ENCODE measurements at regions not wholly inside any gene's neighbourhood (a gene's known extent, or its start where the extent isn't known, plus 50 kb on each side); places are given as distances from the start of the nearest gene placed in this dataset.
"Not testable (repeated sequence)": the region's sequence is repeated elsewhere in the genome, so short reads cannot be mapped to it uniquely, and the experiment has no call there.

GRCh38 chr3:106328224-106328623, 459.4 kb upstream of the CBLB start:
- DNase-seq: no peak

GRCh38 chr3:106329521-106329920, 460.7 kb upstream of the CBLB start:
- DNase-seq: no peak

- no peak for DNase-seq
These were observed 462.8 kb upstream of the CBLB start for GRCh38 chr3:106331636-106332035.

- DNase-seq: no peak
These were observed 463.3 kb upstream of the CBLB start for GRCh38 chr3:106332129-106332528.

- DNase-seq: peak; percentile 62 to 77
These were observed 464.1 kb upstream of the CBLB start for GRCh38 chr3:106332884-106333283.

- DNase-seq: peak; percentile 55 to 67
These were observed 465.3 kb upstream of the CBLB start for GRCh38 chr3:106333911-106334618.

GRCh38 chr3:106336619-106337018, 467.8 kb upstream of the CBLB start:
- no peak for DNase-seq

GRCh38 chr3:106337116-106337515, 468.3 kb upstream of the CBLB start:
- peak in 1 of 2 experiments; percentile 31 for DNase-seq

GRCh38 chr3:106338582-106339214, 469.9 kb upstream of the CBLB start:
- DNase-seq: no peak

GRCh38 chr3:106339551-106339950, 470.7 kb upstream of the CBLB start:
- DNase-seq: no peak

GRCh38 chr3:106341087-106341486, 472.3 kb upstream of the CBLB start:
- DNase-seq: no peak

GRCh38 chr3:106341586-106342162, 472.9 kb upstream of the CBLB start:
- DNase-seq: no peak

- no peak for DNase-seq
These were observed 473.6 kb upstream of the CBLB start for GRCh38 chr3:106342386-106342785.

- no peak for DNase-seq
These were observed 475.0 kb upstream of the CBLB start for GRCh38 chr3:106343811-106344210.

- DNase-seq: no peak
These were observed 476.7 kb upstream of the CBLB start for GRCh38 chr3:106345353-106346027.

GRCh38 chr3:106347350-106347749, 478.5 kb upstream of the CBLB start:
- no peak for DNase-seq

GRCh38 chr3:106348139-106348690, 479.4 kb upstream of the CBLB start:
- DNase-seq: no peak

- no peak for DNase-seq
These were observed 480.5 kb upstream of the CBLB start for GRCh38 chr3:106349191-106349881.

- DNase-seq: no peak
These were observed 487.1 kb upstream of the CBLB start for GRCh38 chr3:106355873-106356272.

- DNase-seq: no peak
These were observed 490.9 kb upstream of the CBLB start for GRCh38 chr3:106359692-106360091.

GRCh38 chr3:106360901-106361300, 492.1 kb upstream of the CBLB start:
- DNase-seq: not testable (repeated sequence)

- no peak for DNase-seq
These were observed 495.7 kb upstream of the CBLB start for GRCh38 chr3:106364477-106364876.

Measured in activated CD4-positive, alpha-beta T cell treated with anti-CD3 and anti-CD28 coated beads, Interleukin-2, amount 50 U/mL, for 48 hours (primary cell).